ENCODE measurements at regions not wholly inside any gene's neighbourhood (a gene's known extent, or its start where the extent isn't known, plus 50 kb on each side); places are given as distances from the start of the nearest gene placed in this dataset.

DNA sequence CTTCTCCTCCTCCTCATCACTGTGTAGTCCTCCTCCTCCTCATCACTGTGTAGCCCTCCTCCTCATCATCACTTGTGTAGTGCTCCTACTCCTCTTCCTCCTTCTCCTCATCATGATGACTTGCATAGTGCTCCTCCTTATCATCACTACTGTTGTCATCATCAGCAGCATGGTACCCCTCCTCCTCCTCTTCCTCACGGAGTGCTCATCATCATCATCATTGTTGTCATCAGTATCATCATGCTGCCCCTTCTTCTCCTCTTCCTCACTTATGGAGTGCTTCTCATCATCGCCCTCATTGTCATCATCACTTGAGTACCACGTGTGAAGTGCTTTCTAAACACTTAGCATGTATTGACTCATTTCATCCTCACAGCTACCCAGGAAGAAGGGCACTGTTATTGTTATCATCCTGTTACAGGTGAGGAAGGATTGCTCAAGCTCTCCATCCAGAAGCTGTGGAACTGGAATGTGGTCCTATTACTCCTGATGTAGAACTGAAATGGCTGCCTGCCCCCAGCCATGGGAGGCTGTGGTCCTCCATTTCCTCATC, 122.8 kb upstream of the SHH start:
- no peak for TF ChIP-seq MAX (IDR thresholded peaks at IDR 0.05)
- TF ChIP-seq, protein P1, sequence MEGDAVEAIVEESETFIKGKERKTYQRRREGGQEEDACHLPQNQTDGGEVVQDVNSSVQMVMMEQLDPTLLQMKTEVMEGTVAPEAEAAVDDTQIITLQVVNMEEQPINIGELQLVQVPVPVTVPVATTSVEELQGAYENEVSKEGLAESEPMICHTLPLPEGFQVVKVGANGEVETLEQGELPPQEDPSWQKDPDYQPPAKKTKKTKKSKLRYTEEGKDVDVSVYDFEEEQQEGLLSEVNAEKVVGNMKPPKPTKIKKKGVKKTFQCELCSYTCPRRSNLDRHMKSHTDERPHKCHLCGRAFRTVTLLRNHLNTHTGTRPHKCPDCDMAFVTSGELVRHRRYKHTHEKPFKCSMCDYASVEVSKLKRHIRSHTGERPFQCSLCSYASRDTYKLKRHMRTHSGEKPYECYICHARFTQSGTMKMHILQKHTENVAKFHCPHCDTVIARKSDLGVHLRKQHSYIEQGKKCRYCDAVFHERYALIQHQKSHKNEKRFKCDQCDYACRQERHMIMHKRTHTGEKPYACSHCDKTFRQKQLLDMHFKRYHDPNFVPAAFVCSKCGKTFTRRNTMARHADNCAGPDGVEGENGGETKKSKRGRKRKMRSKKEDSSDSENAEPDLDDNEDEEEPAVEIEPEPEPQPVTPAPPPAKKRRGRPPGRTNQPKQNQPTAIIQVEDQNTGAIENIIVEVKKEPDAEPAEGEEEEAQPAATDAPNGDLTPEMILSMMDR (IDR thresholded peaks at IDR 0.05; ENCODE audit: low read depth, low read length, missing input control), result no peak
- TF ChIP-seq ATF3 (IDR thresholded peaks at IDR 0.05), result no peak
- TF ChIP-seq GABPA (IDR thresholded peaks at IDR 0.05 in 1 of 2, conservative IDR thresholded peaks at IDR 0.05 in 1 of 2), result no peak
- TF ChIP-seq JUND (IDR thresholded peaks at IDR 0.05), result no peak
